ENCODE measurements at regions not wholly inside any gene's neighbourhood (a gene's known extent, or its start where the extent isn't known, plus 50 kb on each side); places are given as distances from the start of the nearest gene placed in this dataset.

DNA sequence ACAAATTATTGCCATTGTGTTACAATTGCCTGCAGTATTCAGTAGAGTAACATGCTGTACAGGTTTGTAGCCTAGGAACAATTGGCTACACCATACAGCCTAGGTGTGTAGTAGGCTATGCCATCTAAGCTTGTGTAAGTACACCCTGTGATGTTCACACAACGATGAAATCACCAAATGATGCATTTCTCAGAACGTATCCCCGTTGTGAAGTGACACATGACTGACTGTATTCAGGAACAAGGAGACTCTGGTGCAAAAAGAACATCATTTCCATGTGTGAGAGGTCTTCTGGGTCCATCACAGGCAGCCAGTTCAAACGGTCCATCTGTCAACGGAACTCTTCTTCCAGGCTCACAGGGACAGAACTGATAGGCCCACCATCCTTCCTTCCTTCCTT, 263.7 kb downstream of the ANAPC1 start:
- Histone ChIP-seq H3K79me2 (ENCODE audit: control insufficient read depth, insufficient read depth, low read length, poor library complexity) (no peaks in the 10 kb centered on the region), H3K4me2 (ENCODE audit: low read length) (no peak overlapping the region), H2BK5ac (ENCODE audit: low read depth, low read length, poor library complexity) (no peak overlapping the region), H3K27ac (ENCODE audit: low read depth, low read length) (no peak overlapping the region), H3K14ac (ENCODE audit: low read length) (no peak overlapping the region), H4K8ac (ENCODE audit: low read depth, low read length) (no peak overlapping the region), H3K27me3 (ENCODE audit: insufficient read depth, low read length) (no peaks in the 10 kb centered on the region), H2AK5ac (ENCODE audit: low read length) (no peak overlapping the region), H3K23ac (ENCODE audit: low read length) (no peak overlapping the region), H2BK12ac (ENCODE audit: low read length) (no peak overlapping the region), H3K18ac (ENCODE audit: low read length) (no peak overlapping the region), H3K9ac (ENCODE audit: low read length) (no peak overlapping the region), H4K12ac (ENCODE audit: low read depth, low read length) (no peak overlapping the region), H4K91ac (ENCODE audit: low read depth, low read length) (no peak overlapping the region), H3K36me3 (ENCODE audit: control insufficient read depth in 1 of 2, insufficient read depth in 2 of 2, low read length in 2 of 2) (no peaks in the 10 kb centered on the region), H3K9me3 (ENCODE audit: insufficient read depth, low read depth, low read length) (no peaks in the 10 kb centered on the region), H3K79me1 (ENCODE audit: low read length) (no peaks in the 10 kb centered on the region), H2AFZ (ENCODE audit: insufficient read depth, low read length, poor library complexity) (no peak overlapping the region), H3K4ac (ENCODE audit: low read depth, low read length) (no peak overlapping the region), H3K4me1 (ENCODE audit: control insufficient read depth in 1 of 2, insufficient read depth in 2 of 2, low read length in 2 of 2) (peaks cover 0 to 8% of the 10 kb centered on the region in 2 experiments), H3K4me3 (ENCODE audit: low read depth, low read length) (no peak overlapping the region), H2BK120ac (ENCODE audit: insufficient read depth, low read length, poor library complexity) (no peak overlapping the region)
- WGBS (ENCODE audit: extremely low coverage, insufficient coverage, insufficient read length), result no CpG with 5 or more reads among the region's 5 CpGs
- no peak for DNase-seq

DNA sequence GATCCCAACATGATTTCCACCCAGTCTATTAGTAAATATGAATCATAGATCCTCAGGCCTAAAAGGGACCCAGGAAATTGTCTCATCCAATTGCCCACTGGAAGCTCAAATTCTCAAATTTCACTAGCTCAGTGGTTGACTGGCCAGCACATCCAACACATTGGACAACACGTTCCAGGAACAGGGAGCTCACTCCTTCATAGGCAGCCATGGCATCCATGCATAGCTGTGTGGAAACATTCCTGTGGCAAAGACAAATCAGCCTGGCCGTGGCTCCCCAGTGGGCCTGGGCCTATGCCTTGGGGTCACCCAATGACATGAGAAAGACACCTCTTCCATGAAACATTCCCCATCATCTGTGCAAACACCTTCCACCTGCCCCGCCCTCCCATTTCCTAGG, 261.1 kb downstream of the ANAPC1 start:
- Histone ChIP-seq H2AFZ (ENCODE audit: insufficient read depth, low read length, poor library complexity) (no peak overlapping the region), H3K4ac (ENCODE audit: low read depth, low read length) (no peak overlapping the region), H2BK12ac (ENCODE audit: low read length) (no peak overlapping the region), H3K4me2 (ENCODE audit: low read length) (no peak overlapping the region), H4K91ac (ENCODE audit: low read depth, low read length) (no peak overlapping the region), H2BK5ac (ENCODE audit: low read depth, low read length, poor library complexity) (no peak overlapping the region), H3K27me3 (ENCODE audit: insufficient read depth, low read length) (no peaks in the 10 kb centered on the region), H4K8ac (ENCODE audit: low read depth, low read length) (no peak overlapping the region), H4K12ac (ENCODE audit: low read depth, low read length) (no peak overlapping the region), H2AK5ac (ENCODE audit: low read length) (no peak overlapping the region), H3K79me2 (ENCODE audit: control insufficient read depth, insufficient read depth, low read length, poor library complexity) (no peaks in the 10 kb centered on the region), H3K23ac (ENCODE audit: low read length) (no peak overlapping the region), H3K4me1 (ENCODE audit: control insufficient read depth in 1 of 2, insufficient read depth in 2 of 2, low read length in 2 of 2) (peaks cover 2 to 3% of the 10 kb centered on the region in 2 experiments), H3K9ac (ENCODE audit: low read length) (no peak overlapping the region), H3K14ac (ENCODE audit: low read length) (no peak overlapping the region), H3K27ac (ENCODE audit: low read depth, low read length) (no peak overlapping the region), H3K9me3 (ENCODE audit: insufficient read depth, low read depth, low read length) (no peaks in the 10 kb centered on the region), H3K79me1 (ENCODE audit: low read length) (no peaks in the 10 kb centered on the region), H3K18ac (ENCODE audit: low read length) (no peak overlapping the region), H3K4me3 (ENCODE audit: low read depth, low read length) (no peak overlapping the region), H3K36me3 (ENCODE audit: control insufficient read depth in 1 of 2, insufficient read depth in 2 of 2, low read length in 2 of 2) (no peaks in the 10 kb centered on the region), H2BK120ac (ENCODE audit: insufficient read depth, low read length, poor library complexity) (no peak overlapping the region)
- no peak for DNase-seq
- WGBS (ENCODE audit: extremely low coverage, insufficient coverage, insufficient read length), result no CpG with 5 or more reads among the region's 3 CpGs

DNA sequence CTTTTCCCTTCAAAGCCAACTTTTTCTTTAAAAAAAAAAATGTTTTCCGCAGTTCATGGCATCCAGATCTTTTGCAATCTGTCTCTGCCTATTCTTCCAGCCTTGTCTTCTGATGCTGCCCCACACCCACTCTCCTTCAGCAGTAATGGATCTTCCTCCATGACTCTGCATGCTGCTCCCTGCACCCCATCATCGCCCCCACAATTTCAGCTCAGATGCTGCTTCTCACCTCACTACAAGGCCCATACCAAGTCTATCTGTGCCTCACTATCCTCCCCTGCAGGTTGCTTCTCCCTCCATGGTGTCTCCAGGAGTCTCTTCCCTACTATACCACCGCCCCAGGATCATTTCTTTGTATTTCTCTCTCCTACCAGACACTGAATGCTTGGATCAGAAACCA, 260.6 kb downstream of the ANAPC1 start:
- Histone ChIP-seq H2AFZ (ENCODE audit: insufficient read depth, low read length, poor library complexity) (no peak overlapping the region), H2BK120ac (ENCODE audit: insufficient read depth, low read length, poor library complexity) (no peak overlapping the region), H2AK5ac (ENCODE audit: low read length) (no peak overlapping the region)

DNA sequence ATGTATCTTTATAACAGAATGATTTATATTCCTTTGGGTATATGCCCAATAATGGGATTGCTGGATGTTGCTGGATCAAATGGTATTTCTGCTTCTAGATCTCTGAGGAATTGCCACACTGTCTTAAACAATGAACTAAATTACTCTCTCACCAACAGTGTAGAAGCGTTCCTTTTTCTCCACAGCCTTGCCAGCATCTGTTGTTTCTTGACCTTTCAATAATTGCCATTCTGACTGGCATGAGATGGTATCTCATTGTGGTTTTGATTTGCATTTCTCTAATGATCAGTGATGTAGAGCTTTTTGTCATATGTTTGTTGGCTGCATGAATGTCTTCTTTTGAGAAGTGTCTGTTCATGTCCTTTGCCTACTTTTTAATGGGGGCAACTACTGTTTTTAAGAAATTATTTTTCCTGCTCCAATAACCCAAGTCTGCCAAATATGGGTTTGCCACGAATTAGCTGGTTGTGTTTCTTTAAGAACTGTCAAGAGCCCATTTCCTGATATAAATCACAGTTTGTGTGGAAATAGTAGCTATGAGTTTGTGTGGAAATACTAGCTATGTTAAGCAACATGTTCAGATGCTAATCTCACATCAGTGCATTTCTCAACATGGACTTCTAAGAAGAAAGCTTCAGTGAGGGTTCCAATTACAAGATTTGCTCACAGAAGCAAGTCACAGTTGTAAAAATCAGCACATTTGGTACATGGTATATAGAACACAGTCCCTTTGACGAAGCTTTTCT, 259.4 kb downstream of the ANAPC1 start:
- Histone ChIP-seq H2AK5ac (ENCODE audit: low read length) (no peak overlapping the region), H3K79me1 (ENCODE audit: low read length) (no peaks in the 10 kb centered on the region)
- WGBS (ENCODE audit: extremely low coverage, insufficient coverage, insufficient read length), result no CpG with 5 or more reads among the region's 3 CpGs

More for the DNA sequence above, 260.6 kb downstream of the ANAPC1 start:
- no peak overlapping the region for H4K8ac ChIP-seq (ENCODE audit: low read depth, low read length)
- peaks cover 0 to 3% of the 10 kb centered on the region in 2 experiments for H3K4me1 ChIP-seq (ENCODE audit: control insufficient read depth in 1 of 2, insufficient read depth in 2 of 2, low read length in 2 of 2)
- H3K23ac ChIP-seq (ENCODE audit: low read length), result no peak overlapping the region
- no peaks in the 10 kb centered on the region for H3K9me3 ChIP-seq (ENCODE audit: insufficient read depth, low read depth, low read length)
- DNase-seq, result no peak
- no CpG with 5 or more reads among the region's 3 CpGs for WGBS (ENCODE audit: extremely low coverage, insufficient coverage, insufficient read length)
- H3K36me3 ChIP-seq (ENCODE audit: control insufficient read depth in 1 of 2, insufficient read depth in 2 of 2, low read length in 2 of 2), result no peaks in the 10 kb centered on the region
- no peak overlapping the region for H2BK12ac ChIP-seq (ENCODE audit: low read length)
- no peaks in the 10 kb centered on the region for H3K79me2 ChIP-seq (ENCODE audit: control insufficient read depth, insufficient read depth, low read length, poor library complexity)
- no peak overlapping the region for H3K14ac ChIP-seq (ENCODE audit: low read length)
- H3K18ac ChIP-seq (ENCODE audit: low read length), result no peak overlapping the region
- no peaks in the 10 kb centered on the region for H3K27me3 ChIP-seq (ENCODE audit: insufficient read depth, low read length)
- no peak overlapping the region for H4K12ac ChIP-seq (ENCODE audit: low read depth, low read length)
- no peaks in the 10 kb centered on the region for H3K79me1 ChIP-seq (ENCODE audit: low read length)
- H3K4ac ChIP-seq (ENCODE audit: low read depth, low read length), result no peak overlapping the region
- no peak overlapping the region for H3K27ac ChIP-seq (ENCODE audit: low read depth, low read length)
- no peak overlapping the region for H3K4me3 ChIP-seq (ENCODE audit: low read depth, low read length)
- no peak overlapping the region for H2BK5ac ChIP-seq (ENCODE audit: low read depth, low read length, poor library complexity)
- H3K9ac ChIP-seq (ENCODE audit: low read length), result no peak overlapping the region
- no peak overlapping the region for H3K4me2 ChIP-seq (ENCODE audit: low read length)
- H4K91ac ChIP-seq (ENCODE audit: low read depth, low read length), result no peak overlapping the region

More for the DNA sequence above, 259.4 kb downstream of the ANAPC1 start:
- Histone ChIP-seq H3K9ac (ENCODE audit: low read length) (no peak overlapping the region), H3K23ac (ENCODE audit: low read length) (no peak overlapping the region), H2BK12ac (ENCODE audit: low read length) (no peak overlapping the region), H3K36me3 (ENCODE audit: control insufficient read depth in 1 of 2, insufficient read depth in 2 of 2, low read length in 2 of 2) (no peaks in the 10 kb centered on the region), H2BK120ac (ENCODE audit: insufficient read depth, low read length, poor library complexity) (no peak overlapping the region), H4K12ac (ENCODE audit: low read depth, low read length) (no peak overlapping the region), H3K4me3 (ENCODE audit: low read depth, low read length) (no peak overlapping the region), H3K9me3 (ENCODE audit: insufficient read depth, low read depth, low read length) (no peaks in the 10 kb centered on the region), H3K4ac (ENCODE audit: low read depth, low read length) (no peak overlapping the region), H3K18ac (ENCODE audit: low read length) (no peak overlapping the region), H3K27ac (ENCODE audit: low read depth, low read length) (no peak overlapping the region), H3K4me2 (ENCODE audit: low read length) (no peak overlapping the region), H3K4me1 (ENCODE audit: control insufficient read depth in 1 of 2, insufficient read depth in 2 of 2, low read length in 2 of 2) (peaks cover 0 to 3% of the 10 kb centered on the region in 2 experiments), H2AFZ (ENCODE audit: insufficient read depth, low read length, poor library complexity) (no peak overlapping the region), H3K27me3 (ENCODE audit: insufficient read depth, low read length) (no peaks in the 10 kb centered on the region), H4K91ac (ENCODE audit: low read depth, low read length) (no peak overlapping the region), H3K79me2 (ENCODE audit: control insufficient read depth, insufficient read depth, low read length, poor library complexity) (no peaks in the 10 kb centered on the region), H2BK5ac (ENCODE audit: low read depth, low read length, poor library complexity) (no peak overlapping the region), H4K8ac (ENCODE audit: low read depth, low read length) (no peak overlapping the region), H3K14ac (ENCODE audit: low read length) (no peak overlapping the region)
- DNase-seq, result peak; percentile 61 to 93
